IPS-18a (cell line): ENCODE measurements at regions not wholly inside any gene's neighbourhood (a gene's known extent, or its start where the extent isn't known, plus 50 kb on each side); places are given as distances from the start of the nearest gene placed in this dataset.

Experiments
- H3K27ac ChIP-seq: one replicate; pipeline ENCODE4 v1.5.1; 2013; ENCODE audit warnings: low read length
- H3K27me3 ChIP-seq: one replicate; pipeline ENCODE4 v1.6.1; 2013; ENCODE audit warnings: mild to moderate bottlenecking, low read length; ENCODE audit not compliant: control insufficient read depth, insufficient read depth
- H3K36me3 ChIP-seq: one replicate; pipeline ENCODE4 v1.6.1; 2013; ENCODE audit warnings: low read depth, low read length; ENCODE audit not compliant: control insufficient read depth
- H3K4me1 ChIP-seq: one replicate; pipeline ENCODE4 v1.6.1; 2013; ENCODE audit warnings: low read depth, low read length; ENCODE audit not compliant: control insufficient read depth
- H3K4me3 ChIP-seq: one replicate; pipeline ENCODE4 v1.5.1; 2013; ENCODE audit warnings: low read length
- H3K9ac ChIP-seq: one replicate; pipeline ENCODE4 v1.6.1; 2013; ENCODE audit warnings: mild to moderate bottlenecking, low read length, moderate library complexity
- H3K9me3 ChIP-seq: one replicate; pipeline ENCODE4 v1.6.1; 2013; ENCODE audit warnings: low read depth, low read length; ENCODE audit not compliant: control insufficient read depth

GRCh38 chr12:93100610-93101009 lies 171.5 kb upstream of the EEA1 start:
- Histone ChIP-seq H3K9ac (no peak overlapping the region), H3K4me3 (no peak overlapping the region), H3K9me3 (no peaks in the 10 kb centered on the region), H3K27ac (no peak overlapping the region), H3K4me1 (no peaks in the 10 kb centered on the region), H3K27me3 (no peaks in the 10 kb centered on the region), H3K36me3 (no peaks in the 10 kb centered on the region)

- Histone ChIP-seq H3K9me3 (no peaks in the 10 kb centered on the region), H3K9ac (no peak overlapping the region), H3K4me3 (no peak overlapping the region), H3K27me3 (no peaks in the 10 kb centered on the region), H3K36me3 (no peaks in the 10 kb centered on the region), H3K27ac (no peak overlapping the region), H3K4me1 (no peaks in the 10 kb centered on the region)
Measured at GRCh38 chr12:93101367-93101766, 172.3 kb upstream of the EEA1 start.

GRCh38 chr12:93102312-93102711 lies 173.2 kb upstream of the EEA1 start:
- no peaks in the 10 kb centered on the region for H3K27me3 ChIP-seq
- no peaks in the 10 kb centered on the region for H3K36me3 ChIP-seq
- no peaks in the 10 kb centered on the region for H3K9me3 ChIP-seq
- H3K4me1 ChIP-seq = no peaks in the 10 kb centered on the region
- no peak overlapping the region for H3K4me3 ChIP-seq
- no peak overlapping the region for H3K27ac ChIP-seq
- no peak overlapping the region for H3K9ac ChIP-seq

GRCh38 chr12:93102744-93103143 lies 173.6 kb upstream of the EEA1 start:
- H3K9me3 ChIP-seq = no peaks in the 10 kb centered on the region
- H3K9ac ChIP-seq = no peak overlapping the region
- H3K27me3 ChIP-seq = no peaks in the 10 kb centered on the region
- no peaks in the 10 kb centered on the region for H3K4me1 ChIP-seq
- H3K27ac ChIP-seq = no peak overlapping the region
- no peak overlapping the region for H3K4me3 ChIP-seq
- no peaks in the 10 kb centered on the region for H3K36me3 ChIP-seq

- H3K36me3 ChIP-seq = no peaks in the 10 kb centered on the region
- no peak overlapping the region for H3K9ac ChIP-seq
- no peaks in the 10 kb centered on the region for H3K27me3 ChIP-seq
- no peaks in the 10 kb centered on the region for H3K4me1 ChIP-seq
- no peak overlapping the region for H3K4me3 ChIP-seq
- no peaks in the 10 kb centered on the region for H3K9me3 ChIP-seq
- H3K27ac ChIP-seq = no peak overlapping the region
Measured at GRCh38 chr12:93103154-93103553, 174.1 kb upstream of the EEA1 start.

GRCh38 chr12:93104535-93104934 lies 175.4 kb upstream of the EEA1 start:
- Histone ChIP-seq H3K9ac (no peak overlapping the region), H3K27ac (no peak overlapping the region), H3K27me3 (no peaks in the 10 kb centered on the region), H3K4me1 (no peaks in the 10 kb centered on the region), H3K36me3 (no peaks in the 10 kb centered on the region), H3K9me3 (no peaks in the 10 kb centered on the region), H3K4me3 (no peak overlapping the region)

- Histone ChIP-seq H3K9ac (no peak overlapping the region), H3K4me1 (no peaks in the 10 kb centered on the region), H3K36me3 (no peaks in the 10 kb centered on the region), H3K27ac (no peak overlapping the region), H3K4me3 (no peak overlapping the region), H3K27me3 (no peaks in the 10 kb centered on the region), H3K9me3 (no peaks in the 10 kb centered on the region)
Measured at GRCh38 chr12:93106910-93107309, 177.8 kb upstream of the EEA1 start.

GRCh38 chr12:93107514-93108312 lies 178.6 kb upstream of the EEA1 start:
- H3K4me3 ChIP-seq = no peak overlapping the region
- H3K9ac ChIP-seq = no peak overlapping the region
- H3K9me3 ChIP-seq = no peaks in the 10 kb centered on the region
- no peaks in the 10 kb centered on the region for H3K27me3 ChIP-seq
- H3K36me3 ChIP-seq = no peaks in the 10 kb centered on the region
- H3K4me1 ChIP-seq = no peaks in the 10 kb centered on the region
- H3K27ac ChIP-seq = no peak overlapping the region

GRCh38 chr12:93108985-93109384 lies 179.9 kb upstream of the EEA1 start:
- Histone ChIP-seq H3K4me3 (no peak overlapping the region), H3K9ac (no peak overlapping the region), H3K27ac (no peak overlapping the region), H3K4me1 (no peaks in the 10 kb centered on the region), H3K27me3 (no peaks in the 10 kb centered on the region), H3K36me3 (no peaks in the 10 kb centered on the region), H3K9me3 (no peaks in the 10 kb centered on the region)

GRCh38 chr12:93109551-93110203 lies 180.6 kb upstream of the EEA1 start:
- no peaks in the 10 kb centered on the region for H3K4me1 ChIP-seq
- H3K27me3 ChIP-seq = no peaks in the 10 kb centered on the region
- no peak overlapping the region for H3K9ac ChIP-seq
- no peak overlapping the region for H3K27ac ChIP-seq
- H3K9me3 ChIP-seq = no peaks in the 10 kb centered on the region
- no peak overlapping the region for H3K4me3 ChIP-seq
- no peaks in the 10 kb centered on the region for H3K36me3 ChIP-seq

- Histone ChIP-seq H3K9me3 (no peaks in the 10 kb centered on the region), H3K9ac (no peak overlapping the region), H3K27ac (no peak overlapping the region), H3K36me3 (no peaks in the 10 kb centered on the region), H3K4me3 (no peak overlapping the region), H3K27me3 (no peaks in the 10 kb centered on the region), H3K4me1 (no peaks in the 10 kb centered on the region)
Measured at GRCh38 chr12:93111773-93112172, 182.7 kb upstream of the EEA1 start.
